Endothelial cell of umbilical vein (primary cell): ENCODE measurements at regions not wholly inside any gene's neighbourhood (a gene's known extent, or its start where the extent isn't known, plus 50 kb on each side); places are given as distances from the start of the nearest gene placed in this dataset.

Experiments
- BruUV-seq: library from RNA; stranded (reverse); fragments of 400-500 nt; replicated peaks from 2 replicates; lab custom pipeline; 2021; lab: Mats Ljungman, UMichigan
- CTCF ChIA-PET: fragments of 300-600, 350-600 bp; sonication (Branson Sonifier 250); formaldehyde crosslinking; loops from one replicate; lab custom pipeline; 2021; ENCODE audit warnings: antibody characterized with exemption, inconsistent platforms; lab: Charles Lee
- POLR2A ChIA-PET: fragments of 300-600, 350-600 bp; sonication (Branson Sonifier 250); formaldehyde crosslinking; loops from one replicate; lab custom pipeline; 2021; ENCODE audit warnings: antibody characterized with exemption, inconsistent platforms; lab: Charles Lee
- DNase-seq: peaks from one replicate; pipeline ENCODE4 v3.0.0-alpha.2; 2011; ENCODE audit warnings: low read depth, low spot score
- FAIRE-seq: peaks from 2 replicates; lab custom pipeline; 2011; peaks lifted over from hg19 to GRCh38; lab: Jason Lieb, UNC
- H2AFZ ChIP-seq: 2 replicates; pipeline ENCODE4 v1.6.0; 2012; ENCODE audit warnings: low read depth, low read length, control low read depth, inconsistent platforms
- H3K27ac ChIP-seq: 2 replicates; pipeline ENCODE4 v1.5.1; 2011; ENCODE audit warnings: low read depth, mild to moderate bottlenecking, control low read depth, low read length, moderate library complexity; ENCODE audit not compliant: insufficient read depth
- H3K27me3 ChIP-seq, 2 experiments: 2 replicates each; pipeline versions ENCODE4 v1.6.0 to v1.6.1; 2011; ENCODE audit warnings: low read length in 2 of 2, mixed read lengths in 1 of 2; ENCODE audit not compliant: control insufficient read depth in 2 of 2, insufficient read depth in 2 of 2
- H3K36me3 ChIP-seq, 2 experiments: 2 replicates in 1 of 2; 3 replicates in 1 of 2; pipeline ENCODE4 v1.5.1; 2011; ENCODE audit warnings: low read length in 2 of 2, mild to moderate bottlenecking in 1 of 2, moderate library complexity in 1 of 2; ENCODE audit not compliant: control insufficient read depth in 2 of 2, insufficient read depth in 2 of 2; ENCODE audit errors: extremely low read depth in 1 of 2
- H3K4me1 ChIP-seq: 3 replicates; pipeline ENCODE4 v1.5.1; 2011; ENCODE audit warnings: mild to moderate bottlenecking, low read length; ENCODE audit not compliant: control insufficient read depth, insufficient read depth; ENCODE audit errors: extremely low read depth
- H3K4me2 ChIP-seq: 2 replicates; pipeline ENCODE4 v1.6.1; 2011; ENCODE audit warnings: low read length, control low read depth, mixed read lengths; ENCODE audit not compliant: insufficient read depth
- H3K4me3 ChIP-seq, 3 experiments: fragments of 200-600 bp in 1 of 3; sonication (generic), shearing (Covaris generic) in 1 of 3; replicated peaks in 1 of 3; 2 replicates each; pipeline ENCODE4 v1.5.1; 2011 to 2016; ENCODE audit warnings: control low read depth in 3 of 3, low read length in 3 of 3, mild to moderate bottlenecking in 2 of 3, inconsistent platforms in 1 of 3, low read depth in 1 of 3, moderate library complexity in 1 of 3; ENCODE audit not compliant: insufficient read depth in 1 of 3
- H3K79me2 ChIP-seq: 2 replicates; pipeline ENCODE4 v1.6.0; 2012; ENCODE audit warnings: low read length, inconsistent platforms; ENCODE audit not compliant: control insufficient read depth, insufficient read depth
- H3K9ac ChIP-seq: replicated peaks from 2 replicates; pipeline ENCODE3; 2011; ENCODE audit warnings: low read length, control low read depth; ENCODE audit not compliant: insufficient read depth; ENCODE audit errors: extremely low read depth
- H3K9me1 ChIP-seq: replicated peaks from 3 replicates; pipeline ENCODE4 v1.6.0; 2011; ENCODE audit warnings: mild to moderate bottlenecking, low read length; ENCODE audit not compliant: control insufficient read depth, insufficient read depth; ENCODE audit errors: extremely low read depth
- H3K9me3 ChIP-seq: replicated peaks from 2 replicates; pipeline ENCODE4 v1.5.1; 2012; ENCODE audit warnings: low read length, inconsistent platforms; ENCODE audit not compliant: control insufficient read depth, insufficient read depth
- H4K20me1 ChIP-seq: replicated peaks from 2 replicates; pipeline ENCODE3; 2011; ENCODE audit warnings: mild to moderate bottlenecking, low read length; ENCODE audit not compliant: control insufficient read depth, insufficient read depth; ENCODE audit errors: extremely low read depth
- CTCF ChIP-seq, 2 donors: IDR thresholded peaks; 1 replicate in 1 of 2; 2 replicates in 1 of 2; pipeline ENCODE4 v1.5.1; 2011; ENCODE audit warnings: low read length in 2 of 2, mild to moderate bottlenecking in 2 of 2, moderate library complexity in 2 of 2, control low read depth in 1 of 2, inconsistent platforms in 1 of 2, low read depth in 1 of 2; ENCODE audit not compliant: insufficient read depth in 1 of 2; ENCODE audit errors: extremely low read depth in 1 of 2
- EZH2 ChIP-seq: IDR thresholded peaks from 2 replicates; pipeline ENCODE4 v1.6.1; 2012; ENCODE audit warnings: borderline replicate concordance, low read depth, mild to moderate bottlenecking, moderate library complexity, low read length, inconsistent platforms; ENCODE audit not compliant: severe bottlenecking
- FOS ChIP-seq: IDR thresholded peaks from 2 replicates; pipeline ENCODE4 v1.6.1; 2011; ENCODE audit warnings: mild to moderate bottlenecking, low read length, moderate library complexity, borderline replicate concordance; ENCODE audit not compliant: insufficient read depth
- GATA2 ChIP-seq: IDR thresholded peaks from 2 replicates; pipeline ENCODE4 v1.7.0; 2011; ENCODE audit warnings: low read depth, mild to moderate bottlenecking, moderate library complexity, mixed read lengths, low read length; ENCODE audit not compliant: insufficient read length, insufficient read depth
- JUN ChIP-seq: IDR thresholded peaks from 2 replicates; pipeline ENCODE4 v1.6.1; 2011; ENCODE audit warnings: borderline replicate concordance, low read depth; ENCODE audit not compliant: insufficient read length, insufficient read depth
- MAX ChIP-seq: IDR thresholded peaks from 2 replicates; pipeline ENCODE4 v1.6.1; 2011; ENCODE audit not compliant: insufficient read depth, insufficient read length
- MYC ChIP-seq: IDR thresholded peaks from one replicate; pipeline ENCODE4 v1.6.1; 2011; ENCODE audit warnings: mild to moderate bottlenecking, low read depth, low read length
- POLR2A ChIP-seq: IDR thresholded peaks from 2 replicates; pipeline ENCODE4 v1.6.1; 2012; ENCODE audit warnings: low read depth, mild to moderate bottlenecking, control low read depth, low read length
- POLR2AphosphoS5 ChIP-seq: IDR thresholded peaks from 2 replicates; pipeline ENCODE4 v1.6.1; 2012; ENCODE audit warnings: low read depth, mild to moderate bottlenecking, control low read depth, low read length, moderate library complexity; ENCODE audit not compliant: insufficient read depth
- dilution Hi-C: fragments of 300-500 bp; cut with MboI; formaldehyde crosslinking; loops from one replicate; pipeline ENCODE4 v1.15.0; 2019; ENCODE audit warnings: low sequenced_read_pairs; ENCODE audit not compliant: extremely low pct_ligation_motif_present
- intact Hi-C: fragments of 100-400 bp; cut with micrococcal nuclease; formaldehyde crosslinking; loops from one replicate; pipeline ENCODE4 v1.10.0; 2022

- CTCF ChIA-PET = no interaction called here
- H4K20me1 ChIP-seq = no peaks in the 10 kb centered on the region
- intact Hi-C loops = no loop called here
- no peak overlapping the region for H3K4me3 ChIP-seq
- H3K36me3 ChIP-seq = no peaks in the 10 kb centered on the region
- no peak overlapping the region for H2AFZ ChIP-seq
- no peak overlapping the region for H3K4me2 ChIP-seq
- BruUV-seq = no TSS peak
- H3K9ac ChIP-seq = no peak overlapping the region
- H3K4me1 ChIP-seq = no peaks in the 10 kb centered on the region
- POLR2A ChIA-PET = no interaction called here
- no peaks in the 10 kb centered on the region for H3K27me3 ChIP-seq
- no peaks in the 10 kb centered on the region for H3K79me2 ChIP-seq
- H3K27ac ChIP-seq = no peak overlapping the region
- FAIRE-seq = no peak
- peaks cover 16% of the 10 kb centered on the region for H3K9me3 ChIP-seq
- dilution Hi-C loops = no loop called here
- TF ChIP-seq EZH2 = no peak
- no peak for TF ChIP-seq GATA2
- no peak for TF ChIP-seq JUN
- TF ChIP-seq FOS = no peak
- no peak for TF ChIP-seq MYC
- TF ChIP-seq POLR2A = no peak
- TF ChIP-seq CTCF (IDR thresholded peaks at IDR 0.05; ENCODE audit: extremely low read depth in 1 of 2, insufficient read depth in 1 of 2, low read depth in 1 of 2, low read length in 2 of 2) = no peak
- no peak for TF ChIP-seq MAX
- TF ChIP-seq POLR2AphosphoS5 = no peak
- DNase-seq = no peak
- H3K9me1 ChIP-seq = no peaks in the 10 kb centered on the region
These were observed 1132.4 kb downstream of the BRD1 start for GRCh38 chr22:48695251-48695650.
